ENCODE measurements at regions not wholly inside any gene's neighbourhood (a gene's known extent, or its start where the extent isn't known, plus 50 kb on each side); places are given as distances from the start of the nearest gene placed in this dataset.
"Not testable (repeated sequence)": the region's sequence is repeated elsewhere in the genome, so short reads cannot be mapped to it uniquely, and the experiment has no call there.

DNA sequence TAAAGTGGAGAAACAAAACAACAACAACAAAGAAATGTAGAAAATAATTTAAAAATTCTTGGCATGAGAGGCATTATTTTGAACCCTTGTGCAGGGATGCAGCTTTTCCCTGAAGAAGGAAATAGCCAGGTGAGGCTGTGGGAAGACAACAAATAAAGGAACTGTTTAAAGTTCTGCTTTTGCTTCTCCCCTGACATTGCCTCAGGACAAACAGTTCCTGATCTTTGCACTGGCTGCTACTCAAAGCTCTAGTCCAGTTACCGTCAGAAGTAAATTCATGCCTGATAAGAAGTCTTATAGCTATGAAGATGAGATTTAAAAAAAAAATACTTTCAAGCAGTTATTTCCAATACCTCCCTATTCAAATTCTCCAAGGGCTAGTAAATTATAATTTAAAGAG lies 233.8 kb downstream of the IL15 start:
- ATAC-seq: no peak
- TF ChIP-seq, protein P1, sequence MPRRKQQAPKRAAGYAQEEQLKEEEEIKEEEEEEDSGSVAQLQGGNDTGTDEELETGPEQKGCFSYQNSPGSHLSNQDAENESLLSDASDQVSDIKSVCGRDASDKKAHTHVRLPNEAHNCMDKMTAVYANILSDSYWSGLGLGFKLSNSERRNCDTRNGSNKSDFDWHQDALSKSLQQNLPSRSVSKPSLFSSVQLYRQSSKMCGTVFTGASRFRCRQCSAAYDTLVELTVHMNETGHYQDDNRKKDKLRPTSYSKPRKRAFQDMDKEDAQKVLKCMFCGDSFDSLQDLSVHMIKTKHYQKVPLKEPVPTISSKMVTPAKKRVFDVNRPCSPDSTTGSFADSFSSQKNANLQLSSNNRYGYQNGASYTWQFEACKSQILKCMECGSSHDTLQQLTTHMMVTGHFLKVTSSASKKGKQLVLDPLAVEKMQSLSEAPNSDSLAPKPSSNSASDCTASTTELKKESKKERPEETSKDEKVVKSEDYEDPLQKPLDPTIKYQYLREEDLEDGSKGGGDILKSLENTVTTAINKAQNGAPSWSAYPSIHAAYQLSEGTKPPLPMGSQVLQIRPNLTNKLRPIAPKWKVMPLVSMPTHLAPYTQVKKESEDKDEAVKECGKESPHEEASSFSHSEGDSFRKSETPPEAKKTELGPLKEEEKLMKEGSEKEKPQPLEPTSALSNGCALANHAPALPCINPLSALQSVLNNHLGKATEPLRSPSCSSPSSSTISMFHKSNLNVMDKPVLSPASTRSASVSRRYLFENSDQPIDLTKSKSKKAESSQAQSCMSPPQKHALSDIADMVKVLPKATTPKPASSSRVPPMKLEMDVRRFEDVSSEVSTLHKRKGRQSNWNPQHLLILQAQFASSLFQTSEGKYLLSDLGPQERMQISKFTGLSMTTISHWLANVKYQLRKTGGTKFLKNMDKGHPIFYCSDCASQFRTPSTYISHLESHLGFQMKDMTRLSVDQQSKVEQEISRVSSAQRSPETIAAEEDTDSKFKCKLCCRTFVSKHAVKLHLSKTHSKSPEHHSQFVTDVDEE (CRISPR knock-in tag; IDR thresholded peaks at IDR 0.05): no peak
- TF ChIP-seq ZFP30 (CRISPR knock-in tag; IDR thresholded peaks at IDR 0.05) (no peak), ZNF565 (CRISPR knock-in tag; conservative IDR thresholded peaks at IDR 0.05; ENCODE audit: low read depth) (no peak), RARB (CRISPR knock-in tag; IDR thresholded peaks at IDR 0.05) (no peak), ZNF70 (CRISPR knock-in tag; IDR thresholded peaks at IDR 0.05) (no peak), TOX (CRISPR knock-in tag; IDR thresholded peaks at IDR 0.05; ENCODE audit: borderline replicate concordance) (no peak), OSR1 (CRISPR knock-in tag; IDR thresholded peaks at IDR 0.05) (no peak), ARNTL (CRISPR knock-in tag; IDR thresholded peaks at IDR 0.05; ENCODE audit: borderline replicate concordance, low read depth) (no peak)
- TF ChIP-seq, protein P2, sequence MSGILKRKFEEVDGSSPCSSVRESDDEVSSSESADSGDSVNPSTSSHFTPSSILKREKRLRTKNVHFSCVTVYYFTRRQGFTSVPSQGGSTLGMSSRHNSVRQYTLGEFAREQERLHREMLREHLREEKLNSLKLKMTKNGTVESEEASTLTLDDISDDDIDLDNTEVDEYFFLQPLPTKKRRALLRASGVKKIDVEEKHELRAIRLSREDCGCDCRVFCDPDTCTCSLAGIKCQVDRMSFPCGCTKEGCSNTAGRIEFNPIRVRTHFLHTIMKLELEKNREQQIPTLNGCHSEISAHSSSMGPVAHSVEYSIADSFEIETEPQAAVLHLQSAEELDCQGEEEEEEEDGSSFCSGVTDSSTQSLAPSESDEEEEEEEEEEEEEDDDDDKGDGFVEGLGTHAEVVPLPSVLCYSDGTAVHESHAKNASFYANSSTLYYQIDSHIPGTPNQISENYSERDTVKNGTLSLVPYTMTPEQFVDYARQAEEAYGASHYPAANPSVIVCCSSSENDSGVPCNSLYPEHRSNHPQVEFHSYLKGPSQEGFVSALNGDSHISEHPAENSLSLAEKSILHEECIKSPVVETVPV (CRISPR knock-in tag; IDR thresholded peaks at IDR 0.05): no peak
- TF ChIP-seq, protein P3, sequence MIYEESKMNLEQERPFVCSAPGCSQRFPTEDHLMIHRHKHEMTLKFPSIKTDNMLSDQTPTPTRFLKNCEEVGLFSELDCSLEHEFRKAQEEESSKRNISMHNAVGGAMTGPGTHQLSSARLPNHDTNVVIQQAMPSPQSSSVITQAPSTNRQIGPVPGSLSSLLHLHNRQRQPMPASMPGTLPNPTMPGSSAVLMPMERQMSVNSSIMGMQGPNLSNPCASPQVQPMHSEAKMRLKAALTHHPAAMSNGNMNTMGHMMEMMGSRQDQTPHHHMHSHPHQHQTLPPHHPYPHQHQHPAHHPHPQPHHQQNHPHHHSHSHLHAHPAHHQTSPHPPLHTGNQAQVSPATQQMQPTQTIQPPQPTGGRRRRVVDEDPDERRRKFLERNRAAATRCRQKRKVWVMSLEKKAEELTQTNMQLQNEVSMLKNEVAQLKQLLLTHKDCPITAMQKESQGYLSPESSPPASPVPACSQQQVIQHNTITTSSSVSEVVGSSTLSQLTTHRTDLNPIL (CRISPR knock-in tag; IDR thresholded peaks at IDR 0.05; ENCODE audit: low read depth): no peak

DNA sequence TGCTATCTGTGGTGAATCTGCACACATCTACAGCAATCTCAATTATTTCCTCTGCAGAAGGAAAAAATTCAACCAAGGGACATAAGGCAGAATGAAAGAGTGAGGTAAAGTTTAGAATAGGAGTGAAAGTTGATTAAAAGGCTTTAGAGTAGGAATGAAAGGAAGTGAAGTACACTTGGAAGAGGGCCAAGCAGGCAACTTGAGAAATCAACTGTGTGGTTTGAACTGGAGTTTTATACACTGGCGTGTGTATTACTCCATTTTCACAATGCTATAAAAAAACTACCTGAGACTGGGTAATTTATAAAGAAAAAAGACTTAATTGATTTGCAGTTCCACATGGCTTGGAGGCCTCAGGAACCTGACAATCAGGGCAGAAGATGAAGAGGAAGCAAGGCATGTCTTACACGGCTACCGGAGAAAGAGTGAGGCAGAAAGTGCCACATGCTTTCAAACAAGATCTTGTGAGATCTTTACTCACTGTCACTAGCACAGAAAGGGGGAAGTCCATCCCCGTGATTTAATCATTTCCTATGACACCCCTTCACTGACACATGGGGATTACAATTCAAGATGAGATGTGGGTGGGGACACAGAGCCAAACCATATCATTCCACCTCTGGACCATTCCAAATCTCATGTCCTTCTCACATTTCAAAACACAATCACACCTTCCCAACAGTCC lies 234.8 kb downstream of the IL15 start:
- ATAC-seq: no peak
- TF ChIP-seq, protein P4, sequence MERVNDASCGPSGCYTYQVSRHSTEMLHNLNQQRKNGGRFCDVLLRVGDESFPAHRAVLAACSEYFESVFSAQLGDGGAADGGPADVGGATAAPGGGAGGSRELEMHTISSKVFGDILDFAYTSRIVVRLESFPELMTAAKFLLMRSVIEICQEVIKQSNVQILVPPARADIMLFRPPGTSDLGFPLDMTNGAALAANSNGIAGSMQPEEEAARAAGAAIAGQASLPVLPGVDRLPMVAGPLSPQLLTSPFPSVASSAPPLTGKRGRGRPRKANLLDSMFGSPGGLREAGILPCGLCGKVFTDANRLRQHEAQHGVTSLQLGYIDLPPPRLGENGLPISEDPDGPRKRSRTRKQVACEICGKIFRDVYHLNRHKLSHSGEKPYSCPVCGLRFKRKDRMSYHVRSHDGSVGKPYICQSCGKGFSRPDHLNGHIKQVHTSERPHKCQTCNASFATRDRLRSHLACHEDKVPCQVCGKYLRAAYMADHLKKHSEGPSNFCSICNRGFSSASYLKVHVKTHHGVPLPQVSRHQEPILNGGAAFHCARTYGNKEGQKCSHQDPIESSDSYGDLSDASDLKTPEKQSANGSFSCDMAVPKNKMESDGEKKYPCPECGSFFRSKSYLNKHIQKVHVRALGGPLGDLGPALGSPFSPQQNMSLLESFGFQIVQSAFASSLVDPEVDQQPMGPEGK (CRISPR knock-in tag; IDR thresholded peaks at IDR 0.05; ENCODE audit: borderline replicate concordance): no peak
- TF ChIP-seq, protein P5, sequence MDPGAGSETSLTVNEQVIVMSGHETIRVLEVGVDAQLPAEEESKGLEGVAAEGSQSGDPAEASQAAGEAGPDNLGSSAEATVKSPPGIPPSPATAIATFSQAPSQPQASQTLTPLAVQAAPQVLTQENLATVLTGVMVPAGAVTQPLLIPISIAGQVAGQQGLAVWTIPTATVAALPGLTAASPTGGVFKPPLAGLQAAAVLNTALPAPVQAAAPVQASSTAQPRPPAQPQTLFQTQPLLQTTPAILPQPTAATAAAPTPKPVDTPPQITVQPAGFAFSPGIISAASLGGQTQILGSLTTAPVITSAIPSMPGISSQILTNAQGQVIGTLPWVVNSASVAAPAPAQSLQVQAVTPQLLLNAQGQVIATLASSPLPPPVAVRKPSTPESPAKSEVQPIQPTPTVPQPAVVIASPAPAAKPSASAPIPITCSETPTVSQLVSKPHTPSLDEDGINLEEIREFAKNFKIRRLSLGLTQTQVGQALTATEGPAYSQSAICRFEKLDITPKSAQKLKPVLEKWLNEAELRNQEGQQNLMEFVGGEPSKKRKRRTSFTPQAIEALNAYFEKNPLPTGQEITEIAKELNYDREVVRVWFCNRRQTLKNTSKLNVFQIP (CRISPR knock-in tag; IDR thresholded peaks at IDR 0.05; ENCODE audit: borderline replicate concordance, low read depth): no peak
- TF ChIP-seq, protein P2 (CRISPR knock-in tag; IDR thresholded peaks at IDR 0.05): no peak
- TF ChIP-seq ARNTL (CRISPR knock-in tag; IDR thresholded peaks at IDR 0.05; ENCODE audit: borderline replicate concordance, low read depth) (no peak), ZFP30 (CRISPR knock-in tag; IDR thresholded peaks at IDR 0.05) (no peak), PPARA (CRISPR knock-in tag; IDR thresholded peaks at IDR 0.05; ENCODE audit: borderline replicate concordance) (no peak), RARB (CRISPR knock-in tag; IDR thresholded peaks at IDR 0.05) (no peak), TCF4 (CRISPR knock-in tag; IDR thresholded peaks at IDR 0.05; ENCODE audit: borderline replicate concordance) (no peak), GLIS3 (CRISPR knock-in tag; IDR thresholded peaks at IDR 0.05) (no peak), ZFP3 (CRISPR knock-in tag; IDR thresholded peaks at IDR 0.05) (no peak)

DNA sequence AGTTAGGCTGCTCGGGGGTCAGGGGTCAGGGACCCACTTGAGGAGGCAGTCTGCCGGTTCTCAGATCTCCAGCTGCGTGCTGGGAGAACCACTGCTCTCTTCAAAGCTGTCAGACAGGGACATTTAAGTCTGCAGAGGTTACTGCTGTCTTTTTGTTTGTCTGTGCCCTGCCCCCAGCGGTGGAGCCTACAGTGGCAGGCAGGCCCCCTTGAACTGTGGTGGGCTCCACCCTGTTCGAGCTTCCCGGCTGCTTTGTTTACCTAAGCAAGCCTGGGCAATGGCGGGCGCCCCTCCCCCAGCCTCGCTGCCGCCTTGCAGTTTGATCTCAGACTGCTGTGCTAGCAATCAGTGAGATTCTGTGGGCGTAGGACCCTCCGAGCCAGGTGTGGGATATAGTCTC lies 246.3 kb downstream of the IL15 start:
- not testable (repeated sequence) for ATAC-seq

All from SK-N-SH treated with all-trans-retinoic acid at 6 μM for 48 hours (cell line).